RWPE1 (cell line): ENCODE measurements at regions not wholly inside any gene's neighbourhood (a gene's known extent, or its start where the extent isn't known, plus 50 kb on each side); places are given as distances from the start of the nearest gene placed in this dataset.

Experiments
- CTCF ChIA-PET: fragments of 350-600 bp; sonication (Branson Sonifier 250); formaldehyde crosslinking; extraction: SDS; loops from one replicate; lab custom pipeline; 2021; lab: Yijun Ruan, JAX
- POLR2A ChIA-PET: fragments of 400-600 bp; formaldehyde crosslinking; extraction: SDS; loops from one replicate; lab custom pipeline; 2020; ENCODE audit warnings: antibody characterized with exemption; ENCODE audit not compliant: low non-redundant PET; lab: Yijun Ruan, JAX
- DNase-seq: peaks from one replicate; pipeline ENCODE4 v3.0.0; 2012; ENCODE audit warnings: low spot score
- H3K27ac ChIP-seq: fragments of 450-650 bp; 2 replicates; pipeline ENCODE4 v1.5.1; 2017
- TF ChIP-seq, protein P1 (sequence below): fragments of 450-650 bp; conservative IDR thresholded peaks from 2 replicates; pipeline ENCODE4 v1.5.1; 2017; ENCODE audit warnings: low read depth, mild to moderate bottlenecking

GRCh38 chr1:90347366-90347765, 352.5 kb downstream of the ZNF326 start:
- CTCF ChIA-PET = no interaction called here
- DNase-seq = no peak
- no peak overlapping the region for H3K27ac ChIP-seq
- TF ChIP-seq, protein P1, sequence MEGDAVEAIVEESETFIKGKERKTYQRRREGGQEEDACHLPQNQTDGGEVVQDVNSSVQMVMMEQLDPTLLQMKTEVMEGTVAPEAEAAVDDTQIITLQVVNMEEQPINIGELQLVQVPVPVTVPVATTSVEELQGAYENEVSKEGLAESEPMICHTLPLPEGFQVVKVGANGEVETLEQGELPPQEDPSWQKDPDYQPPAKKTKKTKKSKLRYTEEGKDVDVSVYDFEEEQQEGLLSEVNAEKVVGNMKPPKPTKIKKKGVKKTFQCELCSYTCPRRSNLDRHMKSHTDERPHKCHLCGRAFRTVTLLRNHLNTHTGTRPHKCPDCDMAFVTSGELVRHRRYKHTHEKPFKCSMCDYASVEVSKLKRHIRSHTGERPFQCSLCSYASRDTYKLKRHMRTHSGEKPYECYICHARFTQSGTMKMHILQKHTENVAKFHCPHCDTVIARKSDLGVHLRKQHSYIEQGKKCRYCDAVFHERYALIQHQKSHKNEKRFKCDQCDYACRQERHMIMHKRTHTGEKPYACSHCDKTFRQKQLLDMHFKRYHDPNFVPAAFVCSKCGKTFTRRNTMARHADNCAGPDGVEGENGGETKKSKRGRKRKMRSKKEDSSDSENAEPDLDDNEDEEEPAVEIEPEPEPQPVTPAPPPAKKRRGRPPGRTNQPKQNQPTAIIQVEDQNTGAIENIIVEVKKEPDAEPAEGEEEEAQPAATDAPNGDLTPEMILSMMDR = no peak
- POLR2A ChIA-PET = no interaction called here

DNA sequence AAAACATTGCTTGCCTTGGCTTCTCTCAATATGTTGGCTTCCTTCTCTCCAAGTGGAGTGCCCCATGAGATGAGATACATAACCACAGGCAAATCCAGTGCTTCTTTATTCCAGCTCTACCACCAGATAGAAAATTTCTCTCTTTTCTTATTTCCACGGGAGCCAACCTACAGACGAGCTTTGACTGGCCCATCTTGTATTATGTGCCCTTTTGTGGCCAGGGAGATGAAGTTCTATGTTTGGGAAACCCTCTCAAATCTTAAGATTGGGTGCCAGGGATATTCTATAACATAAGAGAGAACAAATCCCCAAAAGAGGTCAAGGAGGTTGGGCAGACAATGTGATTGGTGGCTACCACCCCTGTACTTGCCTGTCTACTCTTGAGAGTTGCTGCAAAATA, 351.8 kb downstream of the ZNF326 start:
- POLR2A ChIA-PET = no interaction called here
- CTCF ChIA-PET = no interaction called here
- TF ChIP-seq, protein P1 = no peak

DNA sequence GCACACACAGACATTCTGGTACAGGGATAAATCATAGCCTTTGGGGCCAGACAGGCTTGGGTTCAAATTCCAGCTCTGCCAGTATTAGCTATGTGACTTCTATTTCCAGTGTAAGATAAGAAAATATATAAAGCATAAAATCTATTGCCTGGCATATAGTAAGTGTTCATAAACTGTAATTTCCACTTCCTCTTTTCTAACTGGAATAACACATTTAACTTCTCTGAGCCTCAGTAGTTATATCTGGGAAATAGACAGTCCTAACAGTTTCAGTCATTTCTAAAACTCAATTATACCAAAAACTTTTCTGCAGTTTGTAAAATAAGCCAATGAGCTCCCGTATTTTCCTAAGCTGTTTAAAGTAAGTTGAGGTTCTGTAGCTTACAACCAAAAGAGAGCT, 351.4 kb downstream of the ZNF326 start:
- CTCF ChIA-PET = no interaction called here
- TF ChIP-seq, protein P1 = no peak
- POLR2A ChIA-PET = no interaction called here
- H3K27ac ChIP-seq = no peak overlapping the region
- DNase-seq = no peak

More for the DNA sequence above, 351.8 kb downstream of the ZNF326 start:
- DNase-seq = no peak
- no peak overlapping the region for H3K27ac ChIP-seq

- no peak overlapping the region for H3K27ac ChIP-seq
- TF ChIP-seq, protein P1 = no peak
- POLR2A ChIA-PET = no interaction called here
- no peak for DNase-seq
- CTCF ChIA-PET = no interaction called here
Measured at GRCh38 chr1:90344963-90345730, 350.2 kb downstream of the ZNF326 start.

- DNase-seq = no peak
- H3K27ac ChIP-seq = no peak overlapping the region
- ChIA-PET POLR2A (no interaction called here), CTCF (no interaction called here)
- TF ChIP-seq, protein P1 = no peak
Measured at GRCh38 chr1:90341516-90341915, 346.6 kb downstream of the ZNF326 start.

GRCh38 chr1:90340606-90341005, 345.7 kb downstream of the ZNF326 start:
- TF ChIP-seq, protein P1 = no peak
- DNase-seq = no peak
- ChIA-PET CTCF (no interaction called here), POLR2A (no interaction called here)
- H3K27ac ChIP-seq = no peak overlapping the region
